HG02840 (cell line): ENCODE measurements at regions not wholly inside any gene's neighbourhood (a gene's known extent, or its start where the extent isn't known, plus 50 kb on each side); places are given as distances from the start of the nearest gene placed in this dataset.
"Not testable (repeated sequence)": the region's sequence is repeated elsewhere in the genome, so short reads cannot be mapped to it uniquely, and the experiment has no call there.

Experiments
- ATAC-seq: cut with Tn5 transposase; IDR thresholded peaks from one replicate; pipeline ENCODE4 v1.9.1; 2021; ENCODE audit warnings: mild to moderate bottlenecking, moderate library complexity, moderate number of reproducible peaks; ENCODE audit not compliant: unreplicated experiment, low FRiP score

DNA sequence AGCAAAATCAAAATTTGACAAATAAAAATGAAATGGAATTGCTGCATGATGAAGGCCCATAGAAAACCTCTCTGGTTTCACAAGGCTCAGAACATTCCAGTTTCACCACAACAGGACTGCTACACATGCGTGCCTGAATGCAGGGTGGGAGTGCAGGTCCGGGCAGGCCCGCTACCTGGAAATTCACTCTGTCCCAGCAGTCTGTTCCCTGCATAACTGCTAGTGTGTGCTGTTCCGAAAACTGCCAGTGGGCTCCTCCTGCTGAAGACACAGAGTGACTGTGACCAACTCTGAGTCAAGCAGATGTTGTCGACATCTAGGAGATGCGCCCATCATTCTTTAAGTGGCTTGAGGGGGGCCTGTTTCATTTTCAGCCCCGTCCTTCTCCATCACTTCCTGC, 284.8 kb upstream of the MAF start:
- ATAC-seq, result no peak

DNA sequence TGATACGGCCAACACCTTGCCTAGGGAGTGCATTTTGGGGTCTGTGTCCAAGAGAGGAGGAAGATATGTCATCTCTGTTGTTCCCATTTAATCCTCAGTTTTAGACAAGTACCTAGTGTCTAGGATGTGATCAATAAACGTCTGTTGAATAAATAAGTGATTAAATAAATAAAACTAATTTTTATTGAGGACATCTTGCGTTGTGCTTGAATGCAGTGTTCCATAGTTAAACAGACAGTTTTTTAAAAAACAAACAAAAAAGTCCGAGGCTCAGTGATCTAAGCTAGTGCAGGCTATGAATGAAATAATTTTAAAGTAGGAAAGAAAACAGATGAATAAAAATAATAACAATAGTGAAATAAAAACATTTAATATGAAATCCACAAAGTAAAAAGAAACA, 283.0 kb upstream of the MAF start:
- ATAC-seq, result no peak

DNA sequence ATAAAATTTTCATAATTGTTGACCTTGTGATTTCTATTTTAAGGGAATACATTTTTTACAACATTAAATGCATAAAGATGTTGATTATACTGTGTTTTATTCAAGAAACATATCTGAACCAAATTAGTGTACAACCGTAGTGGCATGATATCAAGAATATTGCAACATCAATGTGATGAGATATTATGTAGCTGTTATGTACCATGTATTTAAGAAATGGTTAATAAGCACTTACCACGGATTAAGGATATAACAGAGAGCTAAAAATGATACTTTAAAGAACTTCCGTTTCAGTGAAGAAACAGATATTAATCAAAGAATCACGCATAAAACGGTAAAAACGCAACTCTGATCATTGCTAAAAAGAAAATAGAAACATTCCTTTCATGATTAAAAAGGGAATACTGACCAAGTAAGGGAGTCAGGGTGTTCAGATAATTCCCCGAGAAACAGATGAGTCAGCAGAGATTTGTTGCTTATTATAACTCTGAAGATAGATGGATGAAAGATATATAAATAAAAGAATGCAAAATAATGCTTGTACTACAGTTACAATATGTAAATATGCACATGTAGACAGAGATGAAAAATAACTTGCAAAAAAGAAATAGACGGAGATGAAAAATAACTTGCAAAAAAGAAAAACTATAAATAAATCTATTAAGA, 281.9 kb upstream of the MAF start:
- ATAC-seq, result no peak

DNA sequence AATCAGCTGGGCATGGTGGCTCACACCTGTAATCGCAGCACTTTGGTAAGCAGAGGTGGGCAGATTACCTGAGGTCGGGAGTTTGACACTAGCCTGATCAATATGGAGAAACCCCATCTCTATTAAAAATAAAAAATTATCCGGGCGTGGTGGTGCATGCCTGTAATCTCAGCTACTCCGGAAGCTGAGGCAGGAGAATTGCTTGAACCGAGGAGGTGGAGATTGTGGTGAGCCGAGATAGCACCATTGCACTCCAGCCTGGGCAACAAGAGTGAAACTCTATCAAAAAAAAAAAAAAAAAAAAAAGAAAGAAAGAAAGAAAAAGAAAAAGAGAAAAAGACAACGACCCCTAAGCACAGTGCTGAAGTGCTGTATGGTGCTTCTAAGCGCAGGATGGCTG, 280.6 kb upstream of the MAF start:
- not testable (repeated sequence) for ATAC-seq

DNA sequence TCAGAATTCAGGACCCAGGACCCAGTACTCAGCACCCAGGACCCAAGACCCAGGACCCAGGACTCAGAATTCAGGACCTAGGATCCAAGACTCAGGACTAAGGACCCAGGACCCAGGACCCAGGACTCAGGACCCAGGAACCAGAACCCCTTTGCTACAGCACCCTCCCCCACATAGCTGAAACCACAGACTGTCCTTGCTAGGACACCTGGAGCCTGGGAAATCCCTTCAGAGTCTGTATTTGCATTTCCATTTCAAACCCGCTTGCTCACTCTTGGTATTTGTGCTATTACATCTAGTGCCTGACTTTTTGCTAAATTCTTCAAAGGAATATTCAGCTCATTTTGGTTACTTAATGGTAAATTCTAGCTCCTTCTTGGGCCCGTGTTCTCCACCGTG, 275.8 kb upstream of the MAF start:
- no peak for ATAC-seq

DNA sequence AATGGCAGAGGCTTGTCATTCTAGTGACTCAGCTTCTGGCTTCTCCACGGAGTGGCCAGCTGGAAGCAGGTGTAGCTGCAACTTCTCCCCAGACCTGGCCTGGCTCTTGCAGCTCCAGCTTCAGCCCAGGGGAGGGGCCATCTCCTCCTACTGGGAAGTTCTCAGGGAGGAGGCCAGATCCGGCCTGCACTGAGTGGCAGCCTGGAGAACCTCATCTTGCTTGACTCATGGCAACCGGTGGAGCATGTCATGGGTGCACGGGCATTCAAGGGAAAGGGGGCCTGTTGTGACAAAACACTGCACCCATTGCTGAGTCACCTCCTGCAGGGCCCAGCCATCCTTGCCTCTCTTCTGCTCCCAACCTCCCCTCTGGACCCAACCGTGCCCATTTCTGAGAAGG, 273.9 kb upstream of the MAF start:
- no peak for ATAC-seq

DNA sequence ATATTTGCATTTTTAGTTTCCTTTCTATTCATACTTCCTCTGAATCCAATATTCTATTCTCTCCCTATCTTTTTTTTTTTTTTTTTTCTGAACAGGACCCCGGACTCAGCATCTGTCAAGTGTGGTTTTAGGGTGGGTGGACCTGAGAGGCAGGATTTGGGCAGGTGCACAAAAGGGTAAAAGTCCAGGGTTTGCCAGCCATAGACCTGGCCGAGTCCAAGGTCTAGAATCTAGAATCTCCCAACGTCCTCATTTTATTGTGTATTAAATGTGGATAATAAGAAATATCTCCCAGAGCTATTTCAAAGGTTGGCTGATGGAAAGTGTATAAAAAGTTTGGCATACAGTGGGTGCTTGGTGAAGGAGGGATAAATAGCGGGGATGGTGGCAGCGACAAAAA, 273.3 kb upstream of the MAF start:
- ATAC-seq, result no peak

DNA sequence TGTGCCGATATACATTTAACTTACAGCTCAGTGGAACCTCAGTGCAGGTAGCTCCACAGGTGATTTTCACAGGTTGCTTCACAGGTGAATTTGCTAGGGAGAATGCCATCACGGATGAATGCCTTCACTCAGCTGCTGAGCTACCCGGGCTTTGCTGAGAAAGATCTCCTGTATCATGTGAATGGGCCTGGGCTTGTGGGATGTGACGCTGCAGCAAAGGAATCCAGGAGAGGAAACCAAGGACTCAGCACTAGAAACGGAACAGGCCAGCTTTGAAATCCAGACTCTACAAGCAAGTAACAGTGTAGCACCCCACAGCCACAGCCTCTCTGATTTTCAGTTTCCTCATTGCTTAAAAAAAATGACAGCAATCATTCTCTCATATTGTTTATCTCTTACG, 271.4 kb upstream of the MAF start:
- ATAC-seq, result no peak

DNA sequence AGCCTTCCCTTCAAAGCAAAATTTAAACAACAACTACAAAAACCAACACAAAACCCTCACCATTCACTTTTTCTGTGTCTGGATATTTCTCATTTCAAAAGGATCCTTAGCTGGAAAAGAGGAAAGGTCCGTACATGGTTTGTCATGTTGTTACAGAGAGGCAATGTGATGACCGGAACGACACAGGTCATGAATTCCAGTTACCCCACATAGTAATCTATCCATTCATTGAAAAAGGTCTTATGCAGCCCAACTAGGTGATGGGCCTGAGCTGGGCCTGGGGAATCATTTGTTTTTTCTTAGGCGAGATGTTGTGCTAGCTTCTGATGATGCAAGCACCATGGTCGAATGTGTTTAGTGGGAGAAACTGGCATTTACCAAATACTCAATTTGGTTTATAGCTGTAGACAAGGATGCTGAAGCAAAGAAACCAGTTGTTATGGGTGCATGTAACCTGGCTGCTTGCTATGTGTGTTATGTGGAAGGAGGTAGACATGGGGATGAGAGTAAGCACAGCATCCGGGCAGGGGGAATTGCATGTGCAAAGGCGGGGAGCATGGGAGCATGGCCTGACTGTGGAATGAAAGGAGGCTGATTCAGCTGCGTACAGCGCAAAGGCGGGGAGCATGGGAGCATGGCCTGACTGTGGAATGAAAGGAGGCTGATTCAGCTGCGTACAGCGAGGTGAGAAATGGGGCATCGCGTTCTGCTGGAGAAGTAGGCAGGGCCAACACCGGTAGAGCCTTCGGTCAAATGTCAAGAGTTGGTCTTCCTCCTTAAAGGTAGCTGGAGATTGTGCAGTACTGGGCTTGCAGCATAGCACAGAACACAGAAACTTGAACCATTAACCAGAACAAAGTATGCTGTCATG, 269.7 kb upstream of the MAF start:
- ATAC-seq, result no peak

DNA sequence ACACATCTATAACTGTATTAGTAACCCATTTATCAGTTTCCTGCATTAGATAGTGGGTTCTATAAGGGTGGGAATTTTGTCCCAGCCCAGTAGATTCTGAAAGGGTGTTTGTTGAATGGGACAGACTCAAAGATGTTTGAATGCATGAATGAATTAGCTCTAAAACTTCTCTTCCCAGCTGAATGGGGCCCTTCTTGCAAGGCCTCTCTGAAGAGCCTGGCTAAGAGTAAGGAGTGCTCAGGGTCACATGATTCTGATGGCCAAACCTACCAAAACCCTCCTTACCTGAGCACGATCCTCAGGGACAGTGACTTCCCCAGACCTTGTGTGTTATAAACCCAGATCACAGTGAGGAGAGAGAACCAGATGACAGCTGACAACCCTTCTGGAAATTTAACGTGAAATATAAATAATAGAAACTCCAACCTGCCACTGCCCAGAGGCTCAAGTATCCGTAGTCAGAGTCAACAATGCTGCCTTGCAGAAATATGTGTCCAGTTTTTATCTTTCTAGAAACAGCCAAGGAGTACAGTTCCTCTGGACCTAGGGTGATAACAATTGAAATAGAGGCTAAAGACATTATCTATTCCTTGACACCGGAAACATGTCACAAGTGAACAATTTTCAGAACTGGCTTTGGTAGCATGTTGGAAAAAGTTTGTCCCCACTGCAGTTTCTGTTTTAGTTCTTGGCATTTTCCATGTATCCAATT, 268.9 kb upstream of the MAF start:
- no peak for ATAC-seq

DNA sequence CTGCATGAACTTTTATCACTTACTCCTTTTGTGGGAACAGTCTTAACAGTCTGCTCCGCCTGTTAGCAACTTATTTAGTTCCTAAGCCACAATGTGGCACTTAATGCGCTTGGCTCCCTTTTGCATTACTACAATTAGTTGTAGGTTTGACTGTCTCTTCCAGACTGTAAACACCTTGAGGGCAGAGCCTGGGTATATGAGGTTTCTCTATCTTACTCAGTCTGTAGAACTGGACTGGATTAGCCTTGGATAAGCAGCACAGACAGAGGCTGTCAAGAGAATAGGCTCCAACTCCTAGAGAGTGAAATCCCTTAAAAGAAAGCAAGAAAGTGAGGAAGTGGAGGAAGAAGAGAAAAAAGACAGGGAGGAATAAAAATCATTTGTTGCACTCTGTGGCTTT, 268.3 kb upstream of the MAF start:
- no peak for ATAC-seq

DNA sequence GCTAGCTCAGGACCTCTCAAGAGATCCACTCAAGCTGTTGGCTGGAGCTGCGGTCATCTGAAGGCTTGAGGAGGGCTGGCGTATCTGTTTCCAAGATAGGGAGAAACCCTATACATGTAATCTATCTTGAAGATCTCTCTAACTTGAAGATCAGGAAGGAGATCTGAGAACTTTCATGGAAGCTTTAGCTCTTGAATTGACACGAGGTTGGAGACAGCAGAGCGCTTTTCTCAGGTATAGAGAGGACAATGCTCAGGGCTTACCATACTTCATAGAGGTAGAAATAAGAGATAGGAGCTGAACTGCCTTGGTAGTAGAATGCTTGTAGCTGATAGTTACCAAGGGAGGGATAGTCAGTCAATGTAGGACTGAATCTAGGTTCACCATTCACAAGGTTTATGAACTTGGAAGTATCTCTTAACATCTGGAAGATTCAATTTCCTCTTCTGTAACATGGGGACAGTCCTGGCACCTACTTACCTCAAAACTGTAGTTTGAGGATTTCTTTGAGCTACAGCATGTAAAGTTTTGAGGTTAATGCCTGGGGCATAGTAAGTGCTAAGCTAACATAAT, 267.0 kb upstream of the MAF start:
- ATAC-seq, result no peak

DNA sequence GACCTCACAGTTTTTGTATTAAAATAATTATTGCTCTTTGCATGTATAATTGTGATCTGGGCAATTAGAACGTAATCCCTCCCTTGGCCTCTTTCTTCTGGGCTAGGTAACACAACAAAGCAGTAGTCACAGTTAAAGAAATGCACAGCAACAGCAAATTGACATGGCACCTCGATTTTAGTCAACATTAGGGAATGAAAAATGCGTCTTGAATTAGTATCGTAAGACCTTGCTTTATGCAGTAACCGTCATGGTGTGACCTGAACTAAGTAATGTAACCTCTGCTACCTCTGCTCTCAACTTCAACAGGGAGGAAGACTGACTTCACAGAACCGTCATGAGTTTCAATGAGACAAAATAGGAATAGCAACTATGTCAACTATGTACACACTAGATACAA, 265.4 kb upstream of the MAF start:
- no peak for ATAC-seq

DNA sequence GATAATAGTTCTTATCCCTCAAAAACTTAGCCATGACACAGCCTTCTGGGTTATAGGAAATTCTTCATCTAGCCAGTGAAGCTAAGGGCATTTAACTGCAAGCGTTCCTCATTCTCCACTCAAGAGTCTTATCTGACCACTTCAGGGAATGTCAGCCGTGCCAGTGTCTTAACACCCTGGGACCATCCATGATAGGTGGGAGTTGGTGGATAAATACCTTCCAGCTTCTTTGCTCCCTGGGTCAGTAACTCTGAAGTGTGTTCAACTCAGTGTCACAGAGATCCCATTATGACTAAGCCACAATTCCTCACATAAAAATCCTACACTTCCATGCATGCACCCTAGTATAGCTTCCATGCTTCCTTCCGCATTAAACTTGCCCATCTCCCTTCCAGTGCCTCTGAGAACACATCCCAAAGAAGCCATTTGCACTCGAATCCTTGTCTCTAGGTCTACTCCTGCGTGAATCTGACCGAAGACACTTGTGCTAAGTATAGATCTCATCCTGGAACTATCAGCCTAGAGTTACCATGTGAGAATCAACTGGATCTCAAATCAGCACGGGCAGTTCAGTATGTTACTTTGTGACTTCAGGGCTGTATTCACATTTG, 264.3 kb upstream of the MAF start:
- ATAC-seq, result no peak

DNA sequence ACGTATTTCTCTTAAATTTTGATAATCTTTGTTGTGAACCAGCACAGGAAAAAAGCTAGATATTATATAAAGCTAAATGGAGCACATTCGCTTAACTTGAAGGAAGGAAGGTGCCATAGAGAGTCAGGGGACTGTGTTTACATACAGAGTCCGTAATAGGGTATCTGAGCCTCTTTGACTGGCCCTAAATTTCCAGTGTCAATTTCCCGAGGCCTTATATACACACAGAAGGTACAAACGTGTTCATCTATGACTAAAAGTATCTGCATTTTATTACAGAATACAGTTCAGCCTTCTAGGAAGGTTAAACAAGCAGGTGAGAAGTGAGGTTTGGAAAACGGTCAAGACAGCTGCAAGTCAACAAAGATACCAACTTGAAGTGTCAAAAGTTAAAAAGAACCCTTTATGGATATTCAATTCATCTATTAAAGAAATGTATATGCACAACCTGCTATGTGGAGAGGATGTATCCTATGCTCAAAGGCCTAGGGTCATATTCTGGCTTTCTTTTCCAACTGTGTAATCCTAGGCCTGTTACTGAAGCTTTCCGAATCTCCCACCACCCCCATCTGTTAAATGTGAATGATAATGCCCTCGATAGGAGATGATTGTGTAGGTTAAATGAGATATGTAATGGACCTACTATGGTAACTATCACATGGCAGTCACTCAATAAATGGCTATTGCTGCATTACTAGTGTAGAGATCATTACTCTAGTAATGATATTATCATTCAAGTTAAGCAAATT, 263.7 kb upstream of the MAF start:
- ATAC-seq, result no peak

DNA sequence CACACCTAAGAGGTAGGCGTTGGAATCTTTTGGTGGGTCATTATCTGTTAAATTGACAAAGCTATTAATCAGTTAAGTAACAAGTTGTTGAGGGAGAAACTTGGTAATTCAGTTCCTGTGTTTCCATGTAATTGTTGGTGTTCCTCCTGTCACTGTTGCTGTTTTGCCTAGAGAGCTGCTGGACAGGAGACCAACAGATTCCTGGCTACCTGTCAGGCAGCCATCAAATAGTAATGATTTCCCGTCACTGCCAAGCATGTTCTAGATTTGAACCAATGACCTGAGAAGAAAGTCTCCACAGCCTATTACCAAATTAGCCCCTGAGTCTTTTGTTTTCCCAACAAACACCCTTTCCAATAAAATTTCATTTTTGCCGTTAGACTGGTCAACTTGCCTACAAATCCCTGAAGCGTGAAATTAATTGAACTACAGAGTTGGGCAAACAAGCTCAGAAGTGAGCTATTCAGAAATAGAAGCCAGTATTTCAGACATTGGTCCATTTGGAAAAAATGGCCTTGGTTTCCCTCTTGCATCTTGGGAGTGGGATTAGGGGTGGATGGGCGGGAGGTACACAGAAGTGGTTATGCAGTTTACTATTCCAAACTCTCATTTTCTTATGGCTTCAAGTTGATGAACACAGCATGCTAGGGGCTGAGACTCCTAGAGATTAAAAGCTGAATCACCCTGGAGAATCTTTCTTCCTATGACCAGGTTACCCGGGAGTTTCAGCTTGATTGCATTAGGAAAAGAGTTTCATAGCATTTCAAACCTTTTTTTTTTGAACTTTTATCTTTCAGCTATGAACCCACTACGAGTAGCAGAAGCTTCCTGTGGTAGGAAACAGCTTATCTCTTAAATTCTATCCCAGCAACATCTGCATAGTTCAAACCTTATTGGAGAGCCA, 262.8 kb upstream of the MAF start:
- ATAC-seq, result no peak

DNA sequence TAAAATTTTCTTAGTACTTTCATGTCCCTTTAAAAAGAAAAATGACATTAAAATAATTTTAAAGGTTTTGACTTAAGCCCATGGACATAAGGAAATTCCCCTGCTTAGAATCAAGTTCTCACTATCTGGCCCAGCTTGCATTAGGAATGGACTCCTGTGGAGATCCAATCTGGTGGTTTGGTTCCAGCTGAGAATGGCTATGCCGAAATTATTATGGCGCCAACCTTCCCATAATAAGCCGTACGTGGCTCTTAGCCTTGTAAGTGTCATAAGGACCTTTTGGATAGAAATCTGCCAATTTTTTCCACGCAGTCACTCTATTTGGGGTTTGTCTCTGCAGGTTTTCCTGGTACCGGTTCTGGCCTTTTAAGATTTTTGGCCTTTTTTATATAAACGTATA, 262.1 kb upstream of the MAF start:
- no peak for ATAC-seq

DNA sequence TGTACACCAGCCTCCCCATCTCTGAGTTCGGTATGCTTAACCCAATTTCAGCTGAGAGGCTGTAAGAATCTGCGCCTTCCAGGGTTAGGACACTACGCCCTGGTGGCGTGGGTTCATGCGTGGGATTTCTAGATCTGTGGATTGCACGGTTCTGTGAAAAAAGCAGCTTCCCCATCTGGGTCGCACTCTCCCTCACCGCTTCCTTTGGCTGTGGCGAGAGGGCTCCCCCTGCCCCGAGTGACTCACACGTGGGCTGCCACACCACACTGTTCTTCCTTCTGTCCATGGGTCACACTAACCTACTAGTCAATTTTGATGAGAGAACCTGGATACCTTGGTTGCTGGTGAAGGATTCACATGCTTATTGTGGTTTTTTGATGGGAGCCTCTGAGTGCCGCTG, 256.0 kb upstream of the MAF start:
- no peak for ATAC-seq

DNA sequence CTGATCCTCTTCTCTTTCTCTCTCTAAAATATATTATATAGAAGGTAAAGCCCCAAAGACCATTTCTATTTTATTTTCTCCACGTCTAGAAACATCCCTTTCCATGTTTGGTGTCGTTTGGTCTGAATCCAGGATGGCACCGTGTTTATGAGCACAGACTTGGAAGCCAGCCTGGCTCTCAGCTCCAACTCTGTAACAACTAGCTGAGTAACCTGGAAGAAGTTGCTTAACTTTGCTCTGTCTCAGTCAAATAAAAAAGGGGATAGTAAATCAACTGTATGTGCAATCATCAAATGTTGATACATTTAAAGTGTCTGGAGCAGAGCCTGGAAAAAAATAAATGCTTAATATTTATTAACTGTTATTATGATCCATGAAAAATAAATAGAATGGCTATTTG, 249.8 kb upstream of the MAF start:
- no peak for ATAC-seq
